Gastroesophageal sphincter (tissue), 3 donors: ENCODE measurements at regions not wholly inside any gene's neighbourhood (a gene's known extent, or its start where the extent isn't known, plus 50 kb on each side); places are given as distances from the start of the nearest gene placed in this dataset.

ENCODE experiments used
- CTCF ChIP-seq, 4 experiments: fragments of 200-600 bp in 2 of 4; fragments of 450-650 bp in 2 of 4; sonication (generic) in 1 of 4; IDR thresholded peaks; one replicate each; pipeline ENCODE4 v1.5.1; 2017 to 2019; ENCODE audit warnings: antibody characterized with exemption in 4 of 4, mild to moderate bottlenecking in 2 of 4, moderate library complexity in 2 of 4
- POLR2A ChIP-seq, 2 donors: fragments of 450-650 bp; IDR thresholded peaks; one replicate each; pipeline ENCODE4 v1.6.1; 2017; ENCODE audit warnings: antibody characterized with exemption in 2 of 2, mild to moderate bottlenecking in 2 of 2, moderate library complexity in 1 of 2
- POLR2AphosphoS5 ChIP-seq: sonication (generic); formaldehyde crosslinking; IDR thresholded peaks from one replicate; pipeline ENCODE4 v1.6.1; 2017; ENCODE audit warnings: antibody characterized with exemption

- TF ChIP-seq CTCF (IDR thresholded peaks at IDR 0.05) = no peak
- no peak for TF ChIP-seq POLR2A (IDR thresholded peaks at IDR 0.05)
- no peak for TF ChIP-seq POLR2AphosphoS5
Measured at GRCh38 chr5:25387953-25388352, 743.2 kb upstream of the CDH10 start.
